H1 (cell line): ENCODE measurements at regions not wholly inside any gene's neighbourhood (a gene's known extent, or its start where the extent isn't known, plus 50 kb on each side); places are given as distances from the start of the nearest gene placed in this dataset.
A peak's percentile ranks its signal among the peaks of the same experiment; 100 is the strongest.
"Not testable (repeated sequence)": the region's sequence is repeated elsewhere in the genome, so short reads cannot be mapped to it uniquely, and the experiment has no call there.

Experiments used
- CTCF ChIA-PET: fragments of 300-600 bp; sonication (Branson Sonifier 250); formaldehyde crosslinking; loops from one replicate; lab custom pipeline; 2021; ENCODE audit not compliant: partially characterized antibody; lab: Charles Lee
- POLR2A ChIA-PET: fragments of 300-600 bp; sonication (Branson Sonifier 250); formaldehyde crosslinking; loops from one replicate; lab custom pipeline; 2021; ENCODE audit warnings: inconsistent platforms; ENCODE audit not compliant: partially characterized antibody; lab: Charles Lee
- DNase-seq, 2 experiments: peaks; one replicate each; pipeline versions ENCODE4 v3.0.0 to v3.0.0-alpha.2; 2010 to 2022; ENCODE audit warnings: low spot score in 2 of 2, low read depth in 1 of 2, mixed read lengths in 1 of 2
- FAIRE-seq: peaks from 2 replicates; lab custom pipeline; 2011; peaks lifted over from hg19 to GRCh38; lab: Jason Lieb, UNC
- H2AFZ ChIP-seq: 2 replicates; pipeline ENCODE4 v1.8.1; 2012; ENCODE audit warnings: low read length, inconsistent platforms
- H2AK5ac ChIP-seq: 2 replicates; pipeline ENCODE4 v1.6.1; 2013; ENCODE audit warnings: low read depth, low read length
- H2BK120ac ChIP-seq: replicated peaks from 2 replicates; pipeline ENCODE3; 2013; ENCODE audit warnings: low read depth, low read length, inconsistent platforms
- H2BK12ac ChIP-seq: 2 replicates; pipeline ENCODE4 v1.6.1; 2013; ENCODE audit warnings: low read depth, low read length
- H2BK15ac ChIP-seq: 2 replicates; pipeline ENCODE4 v1.6.1; 2013; ENCODE audit warnings: low read length
- H2BK20ac ChIP-seq: 2 replicates; pipeline ENCODE4 v1.6.1; 2013; ENCODE audit warnings: low read length
- H2BK5ac ChIP-seq: 2 replicates; pipeline ENCODE4 v1.6.1; 2013; ENCODE audit warnings: low read depth, low read length
- H3K14ac ChIP-seq: 2 replicates; pipeline ENCODE4 v1.6.1; 2013; ENCODE audit warnings: inconsistent platforms; ENCODE audit not compliant: insufficient read length
- H3K18ac ChIP-seq: 2 replicates; pipeline ENCODE4 v1.6.1; 2013; ENCODE audit warnings: low read length; ENCODE audit errors: extremely low read depth
- H3K23ac ChIP-seq: 2 replicates; pipeline ENCODE4 v1.6.1; 2013; ENCODE audit warnings: inconsistent platforms; ENCODE audit not compliant: insufficient read length
- H3K23me2 ChIP-seq: 2 replicates; pipeline ENCODE4 v1.6.1; 2013; ENCODE audit warnings: low read depth, low read length
- H3K27ac ChIP-seq: 2 replicates; pipeline ENCODE4 v1.6.1; 2011; ENCODE audit warnings: low read depth, low read length, inconsistent platforms
- H3K27me3 ChIP-seq, 4 experiments: replicated peaks in 1 of 4; 1 replicate in 1 of 4; 2 replicates in 3 of 4; pipeline versions ENCODE4 v1.6.1 to v1.8.1; 2011 to 2013; ENCODE audit warnings: low read length in 3 of 4, mild to moderate bottlenecking in 3 of 4, inconsistent platforms in 2 of 4, mixed read lengths in 2 of 4, moderate library complexity in 1 of 4; ENCODE audit not compliant: control insufficient read depth in 3 of 4, insufficient read depth in 3 of 4; ENCODE audit errors: extremely low read depth in 1 of 4
- H3K36me3 ChIP-seq, 4 experiments: 2 replicates each; pipeline versions ENCODE4 v1.6.1 to v1.8.1; 2011 to 2013; ENCODE audit warnings: mild to moderate bottlenecking in 4 of 4, low read length in 3 of 4, moderate library complexity in 2 of 4, control low read depth in 1 of 4, inconsistent platforms in 1 of 4; ENCODE audit not compliant: insufficient read depth in 4 of 4, control insufficient read depth in 2 of 4
- H3K4ac ChIP-seq: replicated peaks from 2 replicates; pipeline ENCODE3; 2013; ENCODE audit warnings: low read length, low read depth, mixed read lengths, inconsistent platforms; ENCODE audit not compliant: insufficient read length
- H3K4me1 ChIP-seq, 4 experiments: replicated peaks in 1 of 4; 1 replicate in 1 of 4; 2 replicates in 3 of 4; pipeline versions ENCODE4 v1.6.1 to v1.8.1; 2011 to 2013; ENCODE audit warnings: low read length in 3 of 4, inconsistent platforms in 2 of 4, mixed read lengths in 1 of 4; ENCODE audit not compliant: insufficient read depth in 4 of 4, control insufficient read depth in 3 of 4
- H3K4me2 ChIP-seq, 2 experiments: 2 replicates each; pipeline versions ENCODE4 v1.6.1 to v1.8.1; 2011 to 2013; ENCODE audit warnings: low read depth in 2 of 2, low read length in 2 of 2, control low read depth in 1 of 2, inconsistent platforms in 1 of 2, mild to moderate bottlenecking in 1 of 2; ENCODE audit not compliant: insufficient read depth in 1 of 2
- H3K4me3 ChIP-seq, 4 experiments: fragments of 200-600, 300-600 bp in 1 of 4; sonication (generic), shearing (Covaris generic), sonication (Bioruptor Twin) in 1 of 4; 2 replicates each; pipeline versions ENCODE4 v1.5.1 to v1.8.1; 2011 to 2016; ENCODE audit warnings: low read length in 4 of 4, low read depth in 3 of 4, control low read depth in 2 of 4, inconsistent platforms in 2 of 4, mild to moderate bottlenecking in 2 of 4, mixed read lengths in 1 of 4, moderate library complexity in 1 of 4; ENCODE audit not compliant: insufficient read depth in 2 of 4; ENCODE audit errors: extremely low read depth in 1 of 4
- H3K56ac ChIP-seq: replicated peaks from 2 replicates; pipeline ENCODE3; 2013; ENCODE audit warnings: low read depth, mild to moderate bottlenecking, mixed read lengths, low read length, inconsistent platforms; ENCODE audit not compliant: insufficient read length
- H3K79me1 ChIP-seq: 2 replicates; pipeline ENCODE4 v1.6.1; 2013; ENCODE audit warnings: low read depth, low read length, control low read depth
- H3K79me2 ChIP-seq, 2 experiments: 2 replicates each; pipeline versions ENCODE4 v1.6.1 to v1.8.1; 2012 to 2013; ENCODE audit warnings: low read length in 2 of 2, mild to moderate bottlenecking in 2 of 2, inconsistent platforms in 1 of 2; ENCODE audit not compliant: insufficient read depth in 2 of 2, control insufficient read depth in 1 of 2
- H3K9ac ChIP-seq, 4 experiments: replicated peaks in 1 of 4; 1 replicate in 1 of 4; 2 replicates in 3 of 4; pipeline versions ENCODE4 v1.6.1 to v1.8.1; 2011 to 2013; ENCODE audit warnings: low read depth in 3 of 4, low read length in 3 of 4, control low read depth in 2 of 4, mild to moderate bottlenecking in 2 of 4, moderate library complexity in 2 of 4, inconsistent platforms in 1 of 4; ENCODE audit errors: extremely low read depth in 1 of 4
- H3K9me3 ChIP-seq, 2 experiments: 2 replicates each; pipeline versions ENCODE4 v1.6.1 to v1.8.1; 2012 to 2013; ENCODE audit warnings: mild to moderate bottlenecking in 2 of 2, moderate library complexity in 2 of 2, control low read depth in 1 of 2, inconsistent platforms in 1 of 2, low read depth in 1 of 2, low read length in 1 of 2, mixed read lengths in 1 of 2; ENCODE audit not compliant: insufficient read depth in 2 of 2
- H4K20me1 ChIP-seq, 2 experiments: replicated peaks in 1 of 2; 2 replicates each; pipeline versions ENCODE3 to v1.8.1; 2011 to 2013; ENCODE audit warnings: inconsistent platforms in 2 of 2, low read length in 2 of 2, mild to moderate bottlenecking in 1 of 2; ENCODE audit not compliant: insufficient read depth in 2 of 2, control insufficient read depth in 1 of 2
- H4K5ac ChIP-seq: 2 replicates; pipeline ENCODE4 v1.6.1; 2013; ENCODE audit warnings: low read length, low read depth, mixed read lengths, inconsistent platforms; ENCODE audit not compliant: insufficient read length
- H4K8ac ChIP-seq: 2 replicates; pipeline ENCODE4 v1.8.0; 2013; ENCODE audit warnings: mild to moderate bottlenecking, moderate library complexity, low read length, inconsistent platforms; ENCODE audit not compliant: insufficient read depth; ENCODE audit errors: extremely low read depth
- H4K91ac ChIP-seq: replicated peaks from 2 replicates; pipeline ENCODE3; 2013; ENCODE audit warnings: low read length, mixed read lengths, inconsistent platforms; ENCODE audit not compliant: insufficient read length
- RAD21 ChIP-seq, 2 experiments: IDR thresholded peaks in 1 of 2; conservative IDR thresholded peaks in 1 of 2; 2 replicates each; pipeline ENCODE4 v1.6.1; 2011; ENCODE audit warnings: low read depth in 2 of 2, low read length in 2 of 2, improper control_type of control experiment in 1 of 2, inconsistent platforms in 1 of 2, mild to moderate bottlenecking in 1 of 2, moderate library complexity in 1 of 2
- WGBS, 2 experiments: shearing (Covaris generic) in 1 of 2; methylation state at CpG; one replicate each; pipeline versions ENCODE4 v1.1.6 to v1.1.7; 2013 to 2015; ENCODE audit warnings: low lambda C conversion rate in 2 of 2, mixed read lengths in 2 of 2, inconsistent platforms in 1 of 2, low coverage in 1 of 2, missing lambda C conversion rate in 1 of 2; ENCODE audit not compliant: insufficient replicate concordance in 2 of 2, insufficient coverage in 1 of 2, insufficient read length in 1 of 2; ENCODE audit errors: extremely low coverage in 1 of 2, missing lambda C conversion rate in 1 of 2; 5-methylcytosine and 5-hydroxymethylcytosine counted together

- H3K56ac ChIP-seq, H3K9ac ChIP-seq, H2BK120ac ChIP-seq, POLR2A ChIA-PET, H4K91ac ChIP-seq, H2BK15ac ChIP-seq, H3K79me1 ChIP-seq, H4K5ac ChIP-seq, H3K27ac ChIP-seq, H4K20me1 ChIP-seq, H3K79me2 ChIP-seq, H3K23ac ChIP-seq, H3K14ac ChIP-seq, H3K4me3 ChIP-seq, CTCF ChIA-PET, H2BK20ac ChIP-seq, H3K4me1 ChIP-seq, H3K27me3 ChIP-seq, DNase-seq, H3K23me2 ChIP-seq, H2AK5ac ChIP-seq, H2AFZ ChIP-seq, H3K4ac ChIP-seq, FAIRE-seq, H4K8ac ChIP-seq, H3K18ac ChIP-seq, H3K36me3 ChIP-seq, H2BK12ac ChIP-seq, H2BK5ac ChIP-seq, H3K4me2 ChIP-seq: not testable (repeated sequence)
- TF ChIP-seq RAD21 (IDR thresholded peaks at IDR 0.05 in 1 of 2, conservative IDR thresholded peaks at IDR 0.05 in 1 of 2; ENCODE audit: low read depth in 2 of 2, low read length in 2 of 2): peak in 1 of 2 experiments; percentile 16; a peak in 1 of 4 replicates
- 72% methylated on average over 4 of the region's 4 CpGs; no CpG with 5 or more reads in 1 of the 2 experiments for WGBS, 2 experiments
- peaks cover 0 to 22% of the 10 kb centered on the region in 2 experiments; a peak in 2 of 4 replicates for H3K9me3 ChIP-seq
Measured at GRCh38 chr9:63729021-63729420, 1556.0 kb downstream of the FOXD4L5 start.
